Keratinocyte (primary cell): ENCODE measurements at regions not wholly inside any gene's neighbourhood (a gene's known extent, or its start where the extent isn't known, plus 50 kb on each side); places are given as distances from the start of the nearest gene placed in this dataset.

Source experiments
- DNase-seq: peaks from one replicate; pipeline ENCODE4 v3.0.0-alpha.2; 2011; ENCODE audit warnings: low read depth, missing footprints, low spot score
- FAIRE-seq: peaks from 2 replicates; lab custom pipeline; 2011; peaks lifted over from hg19 to GRCh38; lab: Jason Lieb, UNC
- H2AFZ ChIP-seq: 2 replicates; pipeline ENCODE4 v1.6.0; 2012; ENCODE audit warnings: low read length, control low read depth, inconsistent platforms; ENCODE audit not compliant: control insufficient read depth
- H3K27ac ChIP-seq: 2 replicates; pipeline ENCODE4 v1.5.1; 2011; ENCODE audit warnings: low read length; ENCODE audit not compliant: control insufficient read depth, insufficient read depth
- H3K27me3 ChIP-seq: 3 replicates; pipeline ENCODE4 v1.6.0; 2011; ENCODE audit warnings: low read length; ENCODE audit not compliant: control insufficient read depth, insufficient read depth; ENCODE audit errors: extremely low read depth
- H3K36me3 ChIP-seq, 2 experiments: 2 replicates in 1 of 2; 3 replicates in 1 of 2; pipeline ENCODE4 v1.5.1; 2011; ENCODE audit warnings: low read length in 2 of 2, mild to moderate bottlenecking in 1 of 2; ENCODE audit not compliant: control insufficient read depth in 2 of 2, insufficient read depth in 2 of 2; ENCODE audit errors: extremely low read depth in 1 of 2
- H3K4me1 ChIP-seq: 3 replicates; pipeline ENCODE4 v1.5.1; 2011; ENCODE audit warnings: low read length; ENCODE audit not compliant: control insufficient read depth, insufficient read depth; ENCODE audit errors: extremely low read depth
- H3K4me2 ChIP-seq: 3 replicates; pipeline ENCODE4 v1.6.0; 2011; ENCODE audit warnings: low read depth, low read length; ENCODE audit not compliant: control insufficient read depth, insufficient read depth; ENCODE audit errors: extremely low read depth
- H3K4me3 ChIP-seq, 3 experiments: fragments of 200-600 bp in 1 of 3; sonication (generic) in 1 of 3; 2 replicates in 2 of 3; 3 replicates in 1 of 3; pipeline ENCODE4 v1.5.1; 2011 to 2016; ENCODE audit warnings: low read length in 3 of 3, mild to moderate bottlenecking in 3 of 3, control low read depth in 2 of 3, inconsistent platforms in 1 of 3, low read depth in 1 of 3, mixed read lengths in 1 of 3, mixed run types in 1 of 3, moderate library complexity in 1 of 3; ENCODE audit not compliant: control insufficient read depth in 2 of 3, insufficient read depth in 2 of 3; ENCODE audit errors: extremely low read depth in 1 of 3
- H3K79me2 ChIP-seq: 2 replicates; pipeline ENCODE4 v1.6.0; 2012; ENCODE audit warnings: low read length; ENCODE audit not compliant: control insufficient read depth, insufficient read depth
- H3K9ac ChIP-seq: 3 replicates; pipeline ENCODE4 v1.6.0; 2011; ENCODE audit warnings: low read length; ENCODE audit not compliant: control insufficient read depth, insufficient read depth; ENCODE audit errors: extremely low read depth
- H3K9me1 ChIP-seq: 3 replicates; pipeline ENCODE4 v1.6.0; 2011; ENCODE audit warnings: low read length; ENCODE audit not compliant: control insufficient read depth, insufficient read depth; ENCODE audit errors: extremely low read depth
- H3K9me3 ChIP-seq: 2 replicates; pipeline ENCODE4 v1.5.1; 2012; ENCODE audit warnings: low read depth, low read length; ENCODE audit not compliant: control insufficient read depth
- H4K20me1 ChIP-seq: 3 replicates; pipeline ENCODE4 v1.6.0; 2011; ENCODE audit warnings: low read length; ENCODE audit not compliant: control insufficient read depth, insufficient read depth; ENCODE audit errors: extremely low read depth
- EZH2 ChIP-seq: IDR thresholded peaks from one replicate; pipeline ENCODE4 v1.6.1; 2012; ENCODE audit warnings: inconsistent platforms, mild to moderate bottlenecking, low read length, moderate library complexity
- dilution Hi-C: fragments of 300-500 bp; cut with MboI; formaldehyde crosslinking; loops from one replicate; pipeline ENCODE4 v1.7.0; 2020; ENCODE audit warnings: low sequenced_read_pairs; ENCODE audit not compliant: extremely low pct_ligation_motif_present
- TF ChIP-seq, protein P1 (sequence below), 3 experiments: IDR thresholded peaks in 1 of 3; conservative IDR thresholded peaks in 1 of 3; optimal IDR thresholded peaks in 1 of 3; 2 replicates in 2 of 3; 3 replicates in 1 of 3; pipeline versions ENCODE3 to v1.5.1; 2011; ENCODE audit warnings: low read length in 3 of 3, mild to moderate bottlenecking in 3 of 3, moderate library complexity in 2 of 3, control low read depth in 1 of 3, inconsistent platforms in 1 of 3; ENCODE audit not compliant: insufficient read depth in 2 of 3; ENCODE audit errors: extremely low read depth in 1 of 3

DNA sequence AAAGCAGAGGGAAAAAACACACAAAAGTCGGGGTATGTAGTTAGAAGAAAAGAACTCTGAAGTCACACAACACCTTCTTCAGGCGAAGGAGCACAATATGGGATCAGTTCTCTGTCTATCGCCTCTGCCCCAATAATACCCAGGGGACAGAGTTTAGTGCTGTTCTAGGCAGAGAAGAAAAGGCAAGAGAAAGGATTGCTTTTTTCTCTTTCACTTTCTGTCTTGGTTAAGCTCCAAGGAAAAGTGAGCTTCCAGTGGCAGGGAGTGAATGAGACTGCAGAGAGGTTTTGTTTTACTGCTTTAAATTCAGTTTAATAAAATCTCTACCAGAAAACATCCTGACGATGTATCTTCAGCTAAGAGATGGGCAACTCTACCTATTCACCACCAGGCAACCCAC lies 86.6 kb upstream of the STXBP5 start:
- no peaks in the 10 kb centered on the region for H3K4me1 ChIP-seq
- FAIRE-seq: no peak

DNA sequence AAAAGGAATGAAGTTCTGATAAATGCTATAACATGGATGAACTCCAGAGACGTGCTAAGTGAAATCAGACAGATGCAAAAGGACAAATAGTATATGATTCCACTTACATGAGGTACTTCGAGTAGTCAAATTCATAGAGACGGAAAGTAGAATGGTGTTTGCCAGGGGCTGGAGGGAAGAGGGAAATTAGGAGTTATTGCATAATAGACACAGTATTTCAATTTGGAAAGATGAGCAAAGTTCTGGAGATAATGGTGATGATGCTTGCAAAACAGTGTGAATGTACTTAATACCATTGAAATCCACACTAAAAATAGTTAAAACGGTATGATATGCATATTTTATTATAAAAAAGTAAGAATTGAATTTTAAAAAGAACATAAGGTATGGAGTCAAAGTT lies 84.9 kb upstream of the STXBP5 start:
- TF ChIP-seq EZH2: no peak
- Histone ChIP-seq H3K9ac (no peak overlapping the region), H3K9me1 (no peaks in the 10 kb centered on the region), H3K4me2 (no peak overlapping the region), H3K36me3 (no peaks in the 10 kb centered on the region), H3K27ac (no peak overlapping the region), H3K4me3 (no peak overlapping the region), H2AFZ (no peak overlapping the region), H3K79me2 (no peaks in the 10 kb centered on the region), H3K4me1 (no peaks in the 10 kb centered on the region), H4K20me1 (no peaks in the 10 kb centered on the region), H3K9me3 (no peaks in the 10 kb centered on the region), H3K27me3 (no peaks in the 10 kb centered on the region)
- DNase-seq (no peak), FAIRE-seq (no peak)
- dilution Hi-C loops: no loop called here

More for the DNA sequence above, 86.6 kb upstream of the STXBP5 start:
- no peak overlapping the region for H3K27ac ChIP-seq
- H3K9ac ChIP-seq: no peak overlapping the region
- H3K4me3 ChIP-seq: no peak overlapping the region
- H2AFZ ChIP-seq: no peak overlapping the region
- H3K27me3 ChIP-seq: no peaks in the 10 kb centered on the region
- no peaks in the 10 kb centered on the region for H3K36me3 ChIP-seq
- H4K20me1 ChIP-seq: no peaks in the 10 kb centered on the region
- DNase-seq: no peak
- TF ChIP-seq, protein P1, sequence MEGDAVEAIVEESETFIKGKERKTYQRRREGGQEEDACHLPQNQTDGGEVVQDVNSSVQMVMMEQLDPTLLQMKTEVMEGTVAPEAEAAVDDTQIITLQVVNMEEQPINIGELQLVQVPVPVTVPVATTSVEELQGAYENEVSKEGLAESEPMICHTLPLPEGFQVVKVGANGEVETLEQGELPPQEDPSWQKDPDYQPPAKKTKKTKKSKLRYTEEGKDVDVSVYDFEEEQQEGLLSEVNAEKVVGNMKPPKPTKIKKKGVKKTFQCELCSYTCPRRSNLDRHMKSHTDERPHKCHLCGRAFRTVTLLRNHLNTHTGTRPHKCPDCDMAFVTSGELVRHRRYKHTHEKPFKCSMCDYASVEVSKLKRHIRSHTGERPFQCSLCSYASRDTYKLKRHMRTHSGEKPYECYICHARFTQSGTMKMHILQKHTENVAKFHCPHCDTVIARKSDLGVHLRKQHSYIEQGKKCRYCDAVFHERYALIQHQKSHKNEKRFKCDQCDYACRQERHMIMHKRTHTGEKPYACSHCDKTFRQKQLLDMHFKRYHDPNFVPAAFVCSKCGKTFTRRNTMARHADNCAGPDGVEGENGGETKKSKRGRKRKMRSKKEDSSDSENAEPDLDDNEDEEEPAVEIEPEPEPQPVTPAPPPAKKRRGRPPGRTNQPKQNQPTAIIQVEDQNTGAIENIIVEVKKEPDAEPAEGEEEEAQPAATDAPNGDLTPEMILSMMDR (optimal IDR thresholded peaks at IDR 0.05 in 1 of 3, IDR thresholded peaks at IDR 0.05 in 1 of 3, conservative IDR thresholded peaks at IDR 0.05 in 1 of 3; ENCODE audit: extremely low read depth in 1 of 3, insufficient read depth in 2 of 3, low read length in 3 of 3): no peak
- no peak for TF ChIP-seq EZH2
- H3K79me2 ChIP-seq: no peaks in the 10 kb centered on the region
- H3K9me1 ChIP-seq: no peaks in the 10 kb centered on the region
- dilution Hi-C loops: no loop called here
- H3K4me2 ChIP-seq: no peak overlapping the region
- no peaks in the 10 kb centered on the region for H3K9me3 ChIP-seq

DNA sequence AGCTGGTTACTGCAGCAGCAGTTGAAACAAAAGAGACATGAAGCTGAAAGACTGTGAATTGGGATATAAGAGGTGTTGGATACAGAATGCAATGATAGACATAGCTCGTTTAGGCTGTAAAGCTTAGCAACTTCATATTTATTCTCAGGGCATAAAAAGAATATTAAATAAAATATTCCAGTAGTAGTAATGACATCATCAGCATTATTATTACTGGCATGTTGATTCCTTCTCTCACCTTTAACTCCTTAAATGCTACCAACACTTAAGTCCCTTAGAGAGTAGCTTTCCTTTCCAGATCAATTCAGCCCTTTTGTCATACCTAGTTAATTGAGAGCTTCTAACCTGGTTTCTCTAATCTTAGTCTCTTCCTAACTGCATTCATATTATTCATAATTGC lies 81.4 kb upstream of the STXBP5 start:
- Histone ChIP-seq H4K20me1 (no peaks in the 10 kb centered on the region), H3K79me2 (no peaks in the 10 kb centered on the region), H3K4me3 (no peak overlapping the region), H3K4me2 (no peak overlapping the region), H3K27ac (no peak overlapping the region), H3K9me3 (no peaks in the 10 kb centered on the region), H3K36me3 (no peaks in the 10 kb centered on the region), H3K4me1 (no peaks in the 10 kb centered on the region), H2AFZ (no peak overlapping the region), H3K27me3 (no peaks in the 10 kb centered on the region), H3K9me1 (no peaks in the 10 kb centered on the region), H3K9ac (no peak overlapping the region)
- dilution Hi-C loops: no loop called here
- FAIRE-seq (no peak), DNase-seq (no peak)
- TF ChIP-seq EZH2: no peak
- TF ChIP-seq, protein P1 (optimal IDR thresholded peaks at IDR 0.05 in 1 of 3, IDR thresholded peaks at IDR 0.05 in 1 of 3, conservative IDR thresholded peaks at IDR 0.05 in 1 of 3; ENCODE audit: extremely low read depth in 1 of 3, insufficient read depth in 2 of 3, low read length in 3 of 3): no peak
